ENCODE measurements at regions not wholly inside any gene's neighbourhood (a gene's known extent, or its start where the extent isn't known, plus 50 kb on each side); places are given as distances from the start of the nearest gene placed in this dataset.

DNA sequence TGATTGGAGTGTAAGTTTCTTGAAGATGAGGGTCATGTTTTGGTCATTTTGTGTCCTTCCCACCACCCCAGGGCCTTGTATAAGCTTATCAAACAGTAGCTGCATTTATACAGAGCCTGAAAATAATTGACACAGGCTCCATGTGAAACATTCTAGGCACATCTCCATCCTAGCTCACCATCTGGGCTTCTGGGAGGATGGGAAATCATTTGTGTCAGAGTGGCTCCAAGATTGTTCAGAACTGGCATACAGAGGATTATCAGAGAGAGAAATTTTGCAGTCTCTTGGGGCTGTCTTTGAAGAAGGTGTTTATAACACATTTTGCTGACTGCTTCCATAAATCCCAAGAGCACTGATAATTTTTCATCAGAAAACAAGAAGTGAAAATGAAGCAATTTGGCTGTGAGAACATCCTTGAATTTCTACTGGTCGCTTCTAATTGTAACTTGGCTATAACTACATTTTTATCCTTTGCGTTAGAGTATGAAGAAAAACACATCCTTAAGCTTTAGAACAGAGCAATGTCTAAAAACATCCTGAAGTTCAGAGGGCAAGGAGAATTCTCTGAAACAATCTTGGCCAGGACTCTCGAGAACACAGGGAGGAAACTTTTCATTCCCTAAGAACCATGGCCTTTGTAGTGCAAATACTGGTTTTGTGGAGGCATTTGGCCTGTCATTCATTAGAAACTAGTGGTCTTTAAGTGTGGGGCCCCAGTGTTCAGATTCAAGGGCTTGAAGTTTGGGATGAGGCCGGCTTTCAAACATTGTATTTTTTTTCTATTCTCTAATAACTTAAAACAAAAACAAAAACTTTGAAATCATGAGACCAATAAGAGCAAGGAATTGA lies 151.1 kb downstream of the DACT1 start:
- TF ChIP-seq, protein P1, sequence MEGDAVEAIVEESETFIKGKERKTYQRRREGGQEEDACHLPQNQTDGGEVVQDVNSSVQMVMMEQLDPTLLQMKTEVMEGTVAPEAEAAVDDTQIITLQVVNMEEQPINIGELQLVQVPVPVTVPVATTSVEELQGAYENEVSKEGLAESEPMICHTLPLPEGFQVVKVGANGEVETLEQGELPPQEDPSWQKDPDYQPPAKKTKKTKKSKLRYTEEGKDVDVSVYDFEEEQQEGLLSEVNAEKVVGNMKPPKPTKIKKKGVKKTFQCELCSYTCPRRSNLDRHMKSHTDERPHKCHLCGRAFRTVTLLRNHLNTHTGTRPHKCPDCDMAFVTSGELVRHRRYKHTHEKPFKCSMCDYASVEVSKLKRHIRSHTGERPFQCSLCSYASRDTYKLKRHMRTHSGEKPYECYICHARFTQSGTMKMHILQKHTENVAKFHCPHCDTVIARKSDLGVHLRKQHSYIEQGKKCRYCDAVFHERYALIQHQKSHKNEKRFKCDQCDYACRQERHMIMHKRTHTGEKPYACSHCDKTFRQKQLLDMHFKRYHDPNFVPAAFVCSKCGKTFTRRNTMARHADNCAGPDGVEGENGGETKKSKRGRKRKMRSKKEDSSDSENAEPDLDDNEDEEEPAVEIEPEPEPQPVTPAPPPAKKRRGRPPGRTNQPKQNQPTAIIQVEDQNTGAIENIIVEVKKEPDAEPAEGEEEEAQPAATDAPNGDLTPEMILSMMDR (conservative IDR thresholded peaks at IDR 0.05): no peak
- TF ChIP-seq EZH2 (IDR thresholded peaks at IDR 0.05; ENCODE audit: low read depth): no peak
